HepG2 (cell line): ENCODE measurements at regions not wholly inside any gene's neighbourhood (a gene's known extent, or its start where the extent isn't known, plus 50 kb on each side); places are given as distances from the start of the nearest gene placed in this dataset.

Experiments used
- ATAC-seq: fragments of 200-7000 bp; cut with Tn5 transposase; 3 replicates; pipeline ENCODE4 v1.9.1; 2020; ENCODE audit warnings: mild to moderate bottlenecking, moderate library complexity
- BruUV-seq: library from RNA; stranded (reverse); fragments of 400-500 nt; replicated peaks from 2 replicates; lab custom pipeline; 2021; lab: Mats Ljungman, UMichigan
- CTCF ChIA-PET: fragments of 300-600 bp; formaldehyde crosslinking; extraction: SDS; loops from one replicate; lab custom pipeline; 2021; ENCODE audit warnings: low total read pairs, inconsistent platforms, low intra/inter-chr PET ratio; lab: Yijun Ruan, JAX
- POLR2A ChIA-PET: fragments of 350-600 bp; sonication (Branson Sonifier 250); formaldehyde crosslinking; loops from one replicate; lab custom pipeline; 2020; ENCODE audit warnings: antibody characterized with exemption, inconsistent platforms; lab: Yijun Ruan, JAX
- DNase-seq: peaks from one replicate; pipeline ENCODE4 v3.0.0-alpha.2; 2015; ENCODE audit warnings: low spot score
- FAIRE-seq: peaks from 3 replicates; lab custom pipeline; 2011; peaks lifted over from hg19 to GRCh38; lab: Jason Lieb, UNC
- H2AFZ ChIP-seq: one replicate; pipeline ENCODE4 v1.6.1; 2011; ENCODE audit warnings: low read length, inconsistent platforms
- H3K27ac ChIP-seq: fragments of 300-600 bp; 3 replicates; pipeline ENCODE4 v1.8.0; 2011; ENCODE audit warnings: mixed run types, mild to moderate bottlenecking, mixed read lengths, low read length, inconsistent platforms; ENCODE audit not compliant: insufficient read depth; ENCODE audit errors: extremely low read length
- H3K27me3 ChIP-seq, 2 experiments: fragments of 200-600 bp in 1 of 2; 2 replicates in 1 of 2; 3 replicates in 1 of 2; pipeline versions ENCODE4 v1.6.0 to v1.8.0; 2011; ENCODE audit warnings: low read length in 2 of 2, mild to moderate bottlenecking in 2 of 2, moderate library complexity in 2 of 2, inconsistent platforms in 1 of 2; ENCODE audit not compliant: insufficient read depth in 2 of 2, control insufficient read depth in 1 of 2
- H3K36me3 ChIP-seq, 2 experiments: fragments of 200-600 bp in 1 of 2; replicated peaks in 1 of 2; 2 replicates in 1 of 2; 3 replicates in 1 of 2; pipeline versions ENCODE4 v1.5.1 to v1.8.0; 2011; ENCODE audit warnings: low read length in 2 of 2, inconsistent platforms in 1 of 2; ENCODE audit not compliant: insufficient read depth in 2 of 2, control insufficient read depth in 1 of 2
- H3K4me1 ChIP-seq: 2 replicates; pipeline ENCODE4 v1.5.1; 2012; ENCODE audit warnings: low read length, inconsistent platforms; ENCODE audit not compliant: insufficient read depth
- H3K4me2 ChIP-seq: 2 replicates; pipeline ENCODE4 v1.6.0; 2011; ENCODE audit warnings: low read depth, low read length, inconsistent platforms
- H3K4me3 ChIP-seq, 3 experiments: fragments of 200-600 bp in 1 of 3; sonication (generic), shearing (Covaris generic) in 1 of 3; replicated peaks in 1 of 3; 2 replicates each; pipeline ENCODE4 v1.5.1; 2011 to 2016; ENCODE audit warnings: low read length in 3 of 3, inconsistent platforms in 2 of 3, low read depth in 2 of 3, mild to moderate bottlenecking in 2 of 3, control low read depth in 1 of 3, mixed read lengths in 1 of 3; ENCODE audit not compliant: insufficient read depth in 1 of 3
- H3K79me2 ChIP-seq: one replicate; pipeline ENCODE4 v1.6.1; 2011; ENCODE audit warnings: low read length, inconsistent platforms; ENCODE audit not compliant: insufficient read depth
- H3K9ac ChIP-seq: 2 replicates; pipeline ENCODE4 v1.6.0; 2011; ENCODE audit warnings: mild to moderate bottlenecking, low read depth, low read length, inconsistent platforms; ENCODE audit not compliant: insufficient read depth
- H3K9me3 ChIP-seq: 2 replicates; pipeline ENCODE4 v1.5.1; 2012; ENCODE audit warnings: mild to moderate bottlenecking, low read length
- H4K20me1 ChIP-seq: 2 replicates; pipeline ENCODE4 v1.6.0; 2011; ENCODE audit warnings: inconsistent platforms, mild to moderate bottlenecking, low read length, moderate library complexity; ENCODE audit not compliant: insufficient read depth
- CENPX ChIP-seq: sonication (generic); formaldehyde crosslinking; IDR thresholded peaks from 2 replicates; pipeline ENCODE4 v1.9.0; 2021; ENCODE audit warnings: mild to moderate bottlenecking, missing genetic modification reagents, moderate library complexity
- IKZF1 ChIP-seq: fragments of 450-650 bp; IDR thresholded peaks from 2 replicates; pipeline ENCODE4 v1.7.1; 2016
- IKZF4 ChIP-seq: sonication (generic); formaldehyde crosslinking; IDR thresholded peaks from 2 replicates; pipeline ENCODE4 v1.5.1; 2020; ENCODE audit warnings: borderline replicate concordance, mild to moderate bottlenecking, low read depth, missing genetic modification reagents; ENCODE audit errors: not compliant biosample characterization
- RBAK ChIP-seq: sonication (generic); formaldehyde crosslinking; IDR thresholded peaks from 2 replicates; pipeline ENCODE4 v1.5.1; 2020; ENCODE audit warnings: mild to moderate bottlenecking, missing genetic modification reagents
- RXRB ChIP-seq: IDR thresholded peaks from 2 replicates; pipeline ENCODE4 v1.6.1; 2016; ENCODE audit warnings: borderline replicate concordance, missing genetic modification reagents, missing compliant biosample characterization
- SMAD3 ChIP-seq: sonication (generic); formaldehyde crosslinking; IDR thresholded peaks from 2 replicates; pipeline ENCODE4 v1.4.0; 2020; ENCODE audit warnings: missing genetic modification reagents
- ZBTB43 ChIP-seq: sonication (generic); formaldehyde crosslinking; conservative IDR thresholded peaks from 2 replicates; pipeline ENCODE4 v1.4.0; 2020; ENCODE audit warnings: missing genetic modification reagents
- ZFAT ChIP-seq: sonication (generic); formaldehyde crosslinking; conservative IDR thresholded peaks from 2 replicates; pipeline ENCODE4 v1.8.1; 2023; ENCODE audit warnings: missing genetic modification reagents, inconsistent platforms
- ZNF160 ChIP-seq: sonication (generic); formaldehyde crosslinking; IDR thresholded peaks from 2 replicates; pipeline ENCODE4 v1.8.0; 2022; ENCODE audit warnings: mild to moderate bottlenecking, inconsistent platforms, missing genetic modification reagents
- ZNF431 ChIP-seq: sonication (generic); formaldehyde crosslinking; IDR thresholded peaks from 2 replicates; pipeline ENCODE4 v1.9.0; 2022; ENCODE audit warnings: missing genetic modification reagents, low read depth, mild to moderate bottlenecking, borderline replicate concordance
- ZSCAN31 ChIP-seq: sonication (generic); formaldehyde crosslinking; IDR thresholded peaks from 2 replicates; pipeline ENCODE4 v1.5.0; 2020; ENCODE audit warnings: low read depth, mild to moderate bottlenecking, missing genetic modification reagents
- ZUFSP ChIP-seq: sonication (generic); formaldehyde crosslinking; IDR thresholded peaks from 2 replicates; pipeline ENCODE4 v1.9.0; 2021; ENCODE audit warnings: missing genetic modification reagents, mild to moderate bottlenecking, borderline replicate concordance
- WGBS: methylation state at CpG from one replicate; pipeline ENCODE4 v1.1.6; 2017; ENCODE audit warnings: low lambda C conversion rate; 5-methylcytosine and 5-hydroxymethylcytosine counted together
- in situ Hi-C: cut with HindIII; loops from 2 replicates; pipeline ENCODE4 v1.10.0; 2017; ENCODE audit warnings: low pct_unique_long_range_greater_than_20kb; ENCODE audit not compliant: extremely low pct_ligation_motif_present
- intact Hi-C: fragments of 100-400 bp; cut with micrococcal nuclease; formaldehyde crosslinking; loops from one replicate; pipeline ENCODE4 v1.10.0; 2022; ENCODE audit not compliant: unreplicated experiment
- TF ChIP-seq, protein P1 (sequence below): sonication (generic); formaldehyde crosslinking; IDR thresholded peaks from 2 replicates; pipeline ENCODE4 v1.5.0; 2020; ENCODE audit warnings: missing genetic modification reagents, mild to moderate bottlenecking, borderline replicate concordance

DNA sequence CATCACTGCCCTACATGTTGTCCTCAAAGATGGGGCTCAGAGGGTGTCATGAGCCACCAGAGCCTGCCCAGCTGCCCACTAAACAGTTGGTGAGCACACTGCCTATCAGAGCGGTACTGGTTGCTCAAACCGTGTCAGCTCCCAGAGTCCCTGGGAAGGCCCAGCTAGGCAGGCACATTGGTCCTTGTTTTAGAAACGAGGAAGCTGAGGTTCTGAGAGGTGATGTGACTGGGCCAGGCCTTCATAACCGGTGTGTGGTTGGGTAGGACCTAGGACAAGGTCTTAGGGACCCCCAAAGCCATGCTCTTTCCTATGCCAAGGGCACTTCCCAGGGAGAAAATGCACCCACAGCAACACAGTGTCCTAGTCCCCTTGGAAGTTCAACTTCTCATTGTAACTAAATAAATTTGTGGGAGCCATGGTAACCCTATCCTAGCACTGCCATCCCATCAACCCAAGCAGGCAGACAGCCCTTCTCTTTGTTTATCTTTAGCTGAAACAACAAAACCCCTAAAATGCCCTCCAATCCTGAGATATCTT, 174.7 kb upstream of the PDE1C start:
- no peak overlapping the region for H3K9ac ChIP-seq
- no peak overlapping the region for H2AFZ ChIP-seq
- TF ChIP-seq ZNF160: no peak
- TF ChIP-seq SMAD3 (CRISPR knock-in tag): no peak
- TF ChIP-seq IKZF1: no peak
- TF ChIP-seq IKZF4 (CRISPR knock-in tag): no peak
- no peak for TF ChIP-seq RBAK (CRISPR knock-in tag)
- TF ChIP-seq ZSCAN31 (CRISPR knock-in tag): no peak
- no peak for TF ChIP-seq ZUFSP (CRISPR knock-in tag)
- TF ChIP-seq, protein P1, sequence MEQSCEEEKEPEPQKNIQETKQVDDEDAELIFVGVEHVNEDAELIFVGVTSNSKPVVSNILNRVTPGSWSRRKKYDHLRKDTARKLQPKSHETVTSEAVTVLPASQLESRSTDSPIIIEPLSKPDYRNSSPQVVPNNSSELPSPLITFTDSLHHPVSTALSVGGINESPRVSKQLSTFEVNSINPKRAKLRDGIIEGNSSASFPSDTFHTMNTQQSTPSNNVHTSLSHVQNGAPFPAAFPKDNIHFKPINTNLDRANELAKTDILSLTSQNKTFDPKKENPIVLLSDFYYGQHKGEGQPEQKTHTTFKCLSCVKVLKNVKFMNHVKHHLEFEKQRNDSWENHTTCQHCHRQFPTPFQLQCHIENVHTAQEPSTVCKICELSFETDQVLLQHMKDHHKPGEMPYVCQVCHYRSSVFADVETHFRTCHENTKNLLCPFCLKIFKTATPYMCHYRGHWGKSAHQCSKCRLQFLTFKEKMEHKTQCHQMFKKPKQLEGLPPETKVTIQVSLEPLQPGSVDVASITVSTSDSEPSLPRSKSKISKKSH: no peak
- no peak for TF ChIP-seq ZFAT
- TF ChIP-seq CENPX (CRISPR knock-in tag): no peak
- no peak for TF ChIP-seq ZNF431 (CRISPR knock-in tag)
- no peak for TF ChIP-seq RXRB
- no peak for TF ChIP-seq ZBTB43 (CRISPR knock-in tag)
- no peaks in the 10 kb centered on the region for H4K20me1 ChIP-seq
- H3K4me3 ChIP-seq: no peak overlapping the region
- ChIA-PET POLR2A (no interaction called here), CTCF (no interaction called here)
- no peaks in the 10 kb centered on the region for H3K36me3 ChIP-seq
- DNase-seq (no peak), FAIRE-seq (no peak), ATAC-seq (no peak)
- no peak overlapping the region for H3K4me2 ChIP-seq
- no peaks in the 10 kb centered on the region for H3K79me2 ChIP-seq
- H3K27ac ChIP-seq: no peak overlapping the region
- in situ Hi-C loops (no loop called here), intact Hi-C loops (no loop called here)
- H3K27me3 ChIP-seq: no peaks in the 10 kb centered on the region
- no CpG with 5 or more reads among the region's 4 CpGs for WGBS
- no peaks in the 10 kb centered on the region for H3K4me1 ChIP-seq
- H3K9me3 ChIP-seq: no peaks in the 10 kb centered on the region
- no TSS peak for BruUV-seq
